ENCODE measurements at regions not wholly inside any gene's neighbourhood (a gene's known extent, or its start where the extent isn't known, plus 50 kb on each side); places are given as distances from the start of the nearest gene placed in this dataset.
"Not testable (repeated sequence)": the region's sequence is repeated elsewhere in the genome, so short reads cannot be mapped to it uniquely, and the experiment has no call there.

DNA sequence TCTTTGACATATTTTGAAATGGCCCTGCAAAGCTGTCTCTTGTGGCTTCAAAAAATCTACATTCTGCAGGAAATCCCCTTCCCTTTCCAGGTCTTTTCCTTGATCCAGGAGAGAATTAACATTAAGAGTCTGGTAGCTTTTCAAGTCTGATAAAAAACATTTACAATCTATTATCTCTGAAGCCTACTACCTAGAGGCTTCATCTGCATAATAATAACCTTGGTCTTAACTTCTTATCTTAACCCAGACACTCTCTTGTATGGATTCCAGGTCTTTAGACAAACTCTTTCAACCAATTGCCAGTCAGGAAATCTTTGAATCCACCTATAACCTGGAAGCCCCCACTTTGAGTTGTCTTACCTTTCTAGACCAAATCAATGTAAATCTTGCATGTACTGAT lies 179.3 kb upstream of the ZC3H15 start:
- DNase-seq = no peak

DNA sequence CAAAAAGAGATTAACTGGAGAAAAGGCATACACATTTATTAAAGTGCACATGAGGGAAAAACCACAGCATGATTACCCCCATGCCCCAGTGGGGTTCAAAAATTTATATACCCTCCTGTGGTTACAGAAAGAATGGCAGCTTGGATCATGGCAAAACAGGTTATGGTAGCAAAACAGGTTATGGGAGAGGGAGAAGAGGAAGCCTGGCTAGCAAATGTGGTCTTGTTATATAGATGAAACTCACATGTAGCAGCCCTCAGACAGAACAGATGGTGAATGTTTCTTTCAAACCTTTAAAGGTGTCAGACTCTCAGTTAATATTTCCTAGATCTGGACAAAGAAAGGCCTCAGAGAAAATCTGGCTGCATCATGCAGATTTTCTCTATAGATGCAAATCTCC lies 178.2 kb upstream of the ZC3H15 start:
- no peak for DNase-seq

- no peak for DNase-seq
Observed at GRCh38 chr2:186308347-186308746, 177.7 kb upstream of the ZC3H15 start.

GRCh38 chr2:186309901-186310300 lies 176.2 kb upstream of the ZC3H15 start:
- DNase-seq = no peak

DNA sequence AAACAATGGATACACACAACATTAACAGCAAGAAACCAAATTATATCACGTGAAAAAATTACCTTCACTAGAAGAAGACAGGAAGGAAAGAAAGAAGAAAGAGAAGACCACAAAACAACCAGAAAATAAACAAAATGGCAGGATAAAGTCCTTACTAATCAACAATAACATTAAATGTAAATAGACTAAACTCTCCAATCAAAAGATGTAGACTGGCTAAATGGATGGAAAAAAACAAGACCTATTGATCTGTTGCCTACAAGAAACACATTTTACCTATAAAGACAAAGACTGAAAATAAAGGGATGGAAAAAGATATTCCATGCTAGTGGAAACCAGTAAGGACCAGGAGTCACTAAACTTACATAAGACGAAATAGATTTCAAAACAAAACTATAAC lies 167.0 kb upstream of the ZC3H15 start:
- no peak for DNase-seq

- DNase-seq = no peak
Observed at GRCh38 chr2:186325827-186326535, 160.1 kb upstream of the ZC3H15 start.

GRCh38 chr2:186327251-186327868 lies 158.7 kb upstream of the ZC3H15 start:
- DNase-seq = no peak

GRCh38 chr2:186328838-186329237 lies 157.2 kb upstream of the ZC3H15 start:
- no peak for DNase-seq

- DNase-seq = no peak
Observed at GRCh38 chr2:186330050-186330449, 156.0 kb upstream of the ZC3H15 start.

DNA sequence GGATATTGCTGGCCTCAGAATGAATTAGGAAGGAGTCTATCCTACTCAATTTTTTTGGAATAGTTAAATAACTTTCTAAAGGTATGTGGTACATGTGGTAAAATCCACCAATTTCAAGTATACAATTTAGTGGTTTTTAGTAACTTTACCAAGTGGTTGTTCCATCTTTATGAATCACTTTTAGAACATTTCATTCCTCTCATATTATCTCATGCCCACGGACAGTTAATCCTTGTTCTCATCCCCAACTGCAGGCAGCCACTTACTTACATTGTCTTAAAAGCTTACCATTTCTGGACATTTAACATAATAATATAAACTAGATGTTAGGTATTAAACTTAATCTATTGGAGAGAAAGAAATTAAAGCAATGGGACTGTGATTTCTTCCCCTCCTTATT lies 146.3 kb upstream of the ZC3H15 start:
- no peak for DNase-seq

GRCh38 chr2:186342029-186342428 lies 144.0 kb upstream of the ZC3H15 start:
- DNase-seq = no peak

- DNase-seq = no peak
Observed at GRCh38 chr2:186345745-186346144, 140.3 kb upstream of the ZC3H15 start.

DNA sequence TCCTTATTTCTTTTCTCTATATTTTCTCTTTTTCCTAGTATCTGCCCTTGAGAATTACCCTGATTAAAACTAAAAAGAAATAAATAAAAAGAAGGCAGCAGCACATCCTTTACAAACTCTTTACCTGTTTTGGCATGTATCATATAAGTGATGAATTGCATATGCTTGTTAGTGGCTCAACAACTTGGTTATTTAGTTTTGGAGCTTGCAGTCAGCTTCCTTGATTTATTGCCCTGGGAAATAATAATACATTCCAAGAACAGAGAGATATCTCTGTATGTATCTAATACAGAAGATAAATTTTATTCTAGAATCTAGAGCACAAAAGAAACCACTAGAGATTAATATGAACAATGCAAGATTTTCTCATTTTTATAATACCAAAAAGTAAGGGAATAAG lies 139.8 kb upstream of the ZC3H15 start:
- no peak for DNase-seq

GRCh38 chr2:186347472-186347871 lies 138.6 kb upstream of the ZC3H15 start:
- DNase-seq = peak; percentile 29

DNA sequence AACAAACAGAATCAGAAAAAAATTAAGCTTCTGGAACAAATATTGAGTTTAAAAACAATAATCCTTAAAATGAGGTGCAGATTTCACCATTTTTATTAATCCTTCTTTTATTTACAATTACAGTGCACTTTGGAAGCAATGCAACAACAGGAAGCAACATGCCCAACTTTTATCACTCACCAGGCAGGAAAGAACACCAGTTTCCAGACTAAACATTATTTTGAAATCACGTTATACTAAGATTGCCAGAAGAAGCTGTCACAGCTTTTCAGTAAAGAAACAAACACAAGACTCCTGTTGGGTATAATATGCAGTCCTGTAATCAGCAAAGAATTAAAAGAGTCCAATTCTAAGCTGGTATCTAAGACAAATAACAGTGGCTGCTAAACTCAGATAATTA lies 137.9 kb upstream of the ZC3H15 start:
- DNase-seq = no peak

- no peak for DNase-seq
Observed at GRCh38 chr2:186349508-186349907, 136.6 kb upstream of the ZC3H15 start.

GRCh38 chr2:186354160-186354559 lies 131.9 kb upstream of the ZC3H15 start:
- DNase-seq = not testable (repeated sequence)

GRCh38 chr2:186365406-186365805 lies 120.7 kb upstream of the ZC3H15 start:
- DNase-seq = no peak

DNA sequence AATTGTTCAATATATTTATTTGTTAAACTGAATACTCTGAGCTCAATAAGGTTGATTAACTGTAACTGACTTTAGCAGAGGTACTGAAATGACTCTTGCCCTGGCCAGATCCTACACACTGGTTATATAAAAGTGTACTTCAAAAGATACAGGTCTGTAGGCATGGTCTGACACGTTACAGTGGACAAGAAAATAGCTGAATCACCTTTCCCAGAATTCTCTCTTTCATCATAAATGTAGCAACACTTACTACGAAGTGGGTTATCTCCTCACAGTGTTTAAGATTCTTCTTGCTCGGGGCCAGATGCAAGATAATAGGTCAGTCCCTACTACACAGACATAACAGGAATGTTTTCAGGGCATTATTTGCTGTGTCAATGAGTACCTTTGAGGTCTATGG lies 107.0 kb upstream of the ZC3H15 start:
- no peak for DNase-seq

- no peak for DNase-seq
Observed at GRCh38 chr2:186380805-186381204, 105.3 kb upstream of the ZC3H15 start.

DNA sequence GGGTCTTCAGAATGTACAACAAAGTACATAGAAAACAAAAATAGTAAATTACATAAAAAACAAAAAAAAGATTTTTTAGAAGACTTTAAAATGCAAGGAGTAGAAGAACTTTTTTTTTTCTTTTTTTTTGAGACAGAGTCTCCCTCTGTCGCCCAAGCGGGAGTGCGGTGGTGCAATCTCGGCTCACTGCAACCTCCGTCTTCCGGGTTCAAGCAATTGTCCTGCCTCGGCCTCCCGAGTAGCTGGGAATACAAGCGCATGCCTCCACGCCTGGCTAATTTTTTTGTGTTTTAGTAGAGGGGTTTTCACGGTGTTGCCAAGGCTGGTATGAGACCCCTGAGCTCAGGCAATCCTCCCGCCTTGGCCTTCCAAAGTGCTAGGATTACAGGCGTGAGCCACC lies 104.5 kb upstream of the ZC3H15 start:
- DNase-seq = no peak

DNA sequence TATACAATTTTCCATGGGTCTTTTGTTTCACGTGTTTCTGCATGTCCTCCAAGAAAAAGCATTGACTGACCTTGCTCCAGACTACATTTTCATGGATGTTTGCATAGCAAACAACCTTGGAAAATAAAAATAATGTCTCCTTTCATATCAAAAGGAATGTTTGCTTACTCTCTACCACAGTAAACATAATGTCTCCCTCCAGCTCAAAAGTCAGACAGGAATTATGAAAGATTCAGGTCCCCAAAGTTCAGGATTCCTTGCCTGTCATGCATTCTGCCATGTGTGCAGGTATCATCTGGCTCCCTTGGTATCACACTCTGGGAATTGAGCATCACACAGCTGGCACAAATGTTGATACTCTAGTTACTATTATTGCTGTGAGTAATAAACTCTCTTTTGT lies 103.1 kb upstream of the ZC3H15 start:
- DNase-seq = no peak

DNA sequence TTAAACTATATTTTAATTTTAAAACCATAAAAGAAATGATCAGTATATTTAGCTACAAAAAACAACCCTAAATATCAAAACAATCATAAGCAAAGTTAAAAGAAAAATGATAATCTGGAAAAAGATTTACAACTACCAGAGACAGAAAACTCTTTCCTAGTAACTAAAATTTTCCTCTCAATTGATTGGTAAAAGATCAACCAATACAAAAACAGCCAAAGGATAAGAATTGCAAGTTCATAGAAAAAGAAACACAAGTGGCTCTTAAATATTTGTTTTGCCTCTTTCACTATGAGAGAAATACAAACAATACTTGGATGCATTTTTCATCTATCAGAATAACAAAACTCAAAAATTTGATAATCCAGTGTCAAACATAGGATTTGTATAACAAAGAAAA lies 101.8 kb upstream of the ZC3H15 start:
- no peak for DNase-seq

DNA sequence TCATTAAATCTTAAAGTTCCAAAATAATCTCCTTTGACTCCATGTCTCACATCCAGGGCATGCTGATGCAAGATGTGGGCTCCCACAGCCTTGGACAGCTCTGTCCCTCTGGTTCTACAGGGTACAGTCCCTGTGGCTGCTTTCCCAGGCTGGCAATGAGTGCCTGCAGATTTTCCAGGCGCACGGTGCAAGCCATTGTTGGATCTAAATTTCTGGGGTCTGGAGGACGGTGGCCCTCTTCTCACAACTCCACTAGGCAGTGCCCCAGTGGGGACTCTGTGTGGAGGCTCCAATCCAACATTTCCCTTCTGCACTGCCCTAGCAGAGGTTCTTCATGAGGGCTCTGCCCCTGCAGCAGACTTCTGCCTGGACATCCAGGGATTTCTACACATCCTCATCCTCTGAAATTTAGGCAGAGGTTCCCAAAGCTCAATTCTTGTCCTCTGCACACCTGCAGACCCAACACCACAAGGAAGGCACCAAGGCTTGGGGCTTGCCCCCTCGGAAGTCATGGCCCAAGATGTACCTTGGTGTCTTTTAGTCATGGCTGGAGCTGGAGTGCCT lies 100.3 kb upstream of the ZC3H15 start:
- DNase-seq = not testable (repeated sequence)
